Activated naive CD8-positive, alpha-beta T cell treated with anti-CD3 and anti-CD28 coated beads, Interleukin-2, amount 10 ng/mL, durations not matched to agents 7 days and 5 days (primary cell): ENCODE measurements at regions not wholly inside any gene's neighbourhood (a gene's known extent, or its start where the extent isn't known, plus 50 kb on each side); places are given as distances from the start of the nearest gene placed in this dataset.
A peak's percentile ranks its signal among the peaks of the same experiment; 100 is the strongest.
"Not testable (repeated sequence)": the region's sequence is repeated elsewhere in the genome, so short reads cannot be mapped to it uniquely, and the experiment has no call there.

Experiments used
- ATAC-seq: fragments of 150-1000 bp; cut with Tn5 transposase; one replicate; pipeline ENCODE4 v1.10.0; 2021; ENCODE audit warnings: low read depth, moderate library complexity
- POLR2A ChIA-PET: fragments of 350-600 bp; sonication (Branson Sonifier 250); formaldehyde crosslinking; loops from one replicate; lab custom pipeline; 2021; ENCODE audit warnings: antibody characterized with exemption; lab: Charles Lee
- DNase-seq: peaks from one replicate; pipeline ENCODE4 v3.0.0; 2021
- H3K27ac Mint-ChIP-seq: one replicate; pipeline ENCODE4 v1.8.0; 2022; ENCODE audit warnings: mild to moderate bottlenecking, mixed read lengths
- H3K27me3 Mint-ChIP-seq: one replicate; pipeline ENCODE4 v1.8.0; 2022; ENCODE audit warnings: mild to moderate bottlenecking, moderate library complexity, mixed read lengths
- H3K36me3 Mint-ChIP-seq: one replicate; pipeline ENCODE4 v1.8.0; 2021; ENCODE audit warnings: mild to moderate bottlenecking, mixed read lengths
- H3K4me1 Mint-ChIP-seq: one replicate; pipeline ENCODE4 v1.8.0; 2021; ENCODE audit warnings: mixed read lengths
- H3K4me3 Mint-ChIP-seq: one replicate; pipeline ENCODE4 v1.8.0; 2022; ENCODE audit warnings: mild to moderate bottlenecking, moderate library complexity, mixed read lengths
- H3K9me3 Mint-ChIP-seq: one replicate; pipeline ENCODE4 v1.8.0; 2021; ENCODE audit warnings: mixed read lengths

DNA sequence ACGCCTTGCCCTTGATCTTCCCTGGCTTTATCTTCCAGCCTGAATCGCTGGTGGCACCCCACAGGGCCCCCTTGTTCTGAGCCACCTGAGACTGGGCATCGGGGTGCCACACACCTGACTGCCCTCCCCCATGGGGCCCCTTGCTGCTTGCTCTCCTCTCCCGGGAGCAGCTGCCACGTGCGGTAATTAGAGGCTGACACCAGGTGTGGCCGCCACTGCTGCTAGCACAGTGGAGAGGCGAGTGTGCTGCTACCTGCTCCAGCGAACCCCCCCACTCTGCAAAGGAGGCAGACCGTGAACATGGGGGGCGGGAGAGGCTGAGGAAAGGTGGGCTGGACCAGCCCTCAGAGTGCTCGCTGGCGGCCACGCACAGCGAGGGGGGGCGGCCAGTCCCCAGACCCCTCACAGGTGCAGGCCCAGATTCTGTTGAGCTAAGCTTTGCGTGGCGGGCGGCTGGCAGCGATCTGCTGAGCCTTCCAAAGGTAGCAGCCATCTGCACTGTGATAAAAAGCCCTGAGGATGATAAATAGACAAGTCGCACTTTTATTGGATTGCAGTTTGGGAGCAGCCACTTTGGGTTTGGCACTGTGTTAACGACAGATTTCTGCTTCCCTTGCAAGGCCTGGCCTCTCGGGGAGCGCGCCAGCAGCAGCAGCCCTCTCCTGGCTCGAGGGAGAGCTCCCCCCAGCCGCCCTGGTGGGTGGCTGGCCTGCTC, 167.9 kb upstream of the GSE1 start:
- ATAC-seq: no peak
- POLR2A ChIA-PET: no interaction called here
- H3K27ac Mint-ChIP-seq: no peak overlapping the region

DNA sequence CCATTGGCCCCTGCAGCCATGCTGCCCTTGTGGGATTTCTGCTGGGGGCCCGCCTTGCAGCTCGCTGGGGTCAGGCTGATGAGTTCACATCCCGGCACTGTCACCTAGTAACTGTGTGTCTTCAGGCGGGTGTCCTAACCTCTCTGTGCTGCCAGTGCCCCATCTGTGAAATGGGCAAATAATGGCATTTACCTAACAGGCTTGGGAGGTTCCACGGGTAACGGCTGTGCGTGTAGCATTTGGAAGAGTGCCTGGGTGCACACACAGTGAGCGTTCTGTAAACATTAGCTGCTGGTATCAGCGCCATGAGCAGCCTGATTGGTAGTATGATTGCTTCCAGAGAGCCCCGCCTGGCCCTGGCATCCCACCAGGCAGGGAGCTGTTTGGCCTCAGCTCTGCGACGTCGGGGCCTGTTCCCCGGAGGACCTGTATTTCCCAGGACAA, 167.3 kb upstream of the GSE1 start:
- Mint-ChIP-seq H3K9me3 (no peaks in the 10 kb centered on the region), H3K27ac (no peak overlapping the region), H3K4me1 (peaks cover 15% of the 10 kb centered on the region), H3K36me3 (no peaks in the 10 kb centered on the region), H3K27me3 (peaks cover 2% of the 10 kb centered on the region), H3K4me3 (no peak overlapping the region)
- ATAC-seq (no peak), DNase-seq (no peak)
- POLR2A ChIA-PET: no interaction called here

More for the DNA sequence above, 167.9 kb upstream of the GSE1 start:
- DNase-seq: no peak
- Mint-ChIP-seq H3K27me3 (peaks cover 2% of the 10 kb centered on the region), H3K4me1 (peaks cover 15% of the 10 kb centered on the region), H3K4me3 (no peak overlapping the region), H3K36me3 (no peaks in the 10 kb centered on the region), H3K9me3 (no peaks in the 10 kb centered on the region)

DNA sequence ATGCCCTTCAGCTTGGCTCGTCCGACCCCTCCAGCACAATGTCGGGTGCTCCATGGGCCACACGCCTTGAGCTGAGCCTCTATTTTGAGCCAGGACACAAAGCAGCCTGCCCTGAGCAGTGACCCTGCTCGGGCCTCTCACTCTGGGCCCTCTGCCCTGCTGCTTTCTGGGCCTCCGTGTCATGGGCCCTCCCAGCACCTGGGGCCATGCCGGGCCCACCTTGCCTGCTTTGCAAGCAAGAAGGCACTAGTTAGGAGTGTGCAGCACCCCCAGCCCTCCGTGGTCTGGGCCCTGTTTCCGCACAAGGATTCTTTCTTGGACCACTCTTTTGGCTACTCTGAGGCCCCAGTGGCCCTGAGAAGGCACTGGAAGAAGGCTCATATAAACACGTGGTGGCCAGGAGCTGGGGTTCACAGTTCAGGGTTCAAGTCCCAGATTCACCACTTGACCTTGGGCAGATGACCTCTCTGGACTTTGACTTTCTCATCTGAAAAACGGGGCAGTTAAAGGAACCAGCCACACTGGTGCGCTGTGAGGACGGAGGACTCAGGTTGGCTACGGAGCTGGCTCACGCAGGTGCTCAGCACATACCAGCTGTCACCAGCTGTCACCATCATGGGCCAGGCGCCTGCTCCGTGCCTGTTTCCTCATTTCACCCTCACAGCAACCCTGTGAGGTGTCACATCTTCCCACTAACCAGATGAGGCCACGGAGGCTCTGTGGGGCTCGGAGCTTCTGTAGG, 166.0 kb upstream of the GSE1 start:
- Mint-ChIP-seq H3K27me3 (peaks cover 1% of the 10 kb centered on the region), H3K36me3 (no peaks in the 10 kb centered on the region), H3K4me3 (no peak overlapping the region), H3K9me3 (no peaks in the 10 kb centered on the region), H3K27ac (no peak overlapping the region), H3K4me1 (peaks cover 18% of the 10 kb centered on the region)
- DNase-seq (no peak), ATAC-seq (no peak)
- POLR2A ChIA-PET: interaction anchor here (1.7 kb wide), 1 partner anchor 108 kb away, joined by 4 read pairs; no protein-coding TSS in a partner anchor

DNA sequence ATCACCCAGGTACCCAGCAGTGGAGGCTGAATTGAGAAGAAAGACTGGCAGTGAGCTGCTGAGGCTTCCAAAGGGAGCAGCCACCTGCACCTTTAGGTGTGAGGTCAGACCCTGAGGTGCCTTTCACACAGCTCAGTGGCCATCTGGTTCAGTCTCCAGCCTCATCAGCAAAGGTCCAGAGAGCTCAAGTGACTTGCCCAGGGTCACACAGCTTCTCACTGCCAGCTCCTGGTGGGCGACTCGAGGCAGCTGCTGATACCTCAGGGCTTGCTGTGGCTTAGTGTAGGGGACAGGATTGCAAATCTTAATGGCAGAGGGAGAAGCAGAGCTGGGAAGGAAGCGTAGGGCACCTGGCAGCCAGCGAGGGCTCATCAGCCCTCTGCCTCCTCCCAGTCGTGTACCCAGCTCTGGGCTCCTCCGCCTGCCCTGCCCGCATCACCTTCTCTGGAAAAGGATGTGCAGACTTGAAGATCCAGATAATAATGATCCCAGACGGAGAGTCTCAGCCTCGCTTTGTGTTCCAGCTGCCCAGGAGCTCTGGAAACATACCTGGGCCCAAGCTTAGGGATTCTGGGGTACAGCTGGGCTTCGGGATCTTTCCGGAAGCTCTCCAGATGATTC, 165.3 kb upstream of the GSE1 start:
- no peak for ATAC-seq
- H3K36me3 Mint-ChIP-seq: no peaks in the 10 kb centered on the region
- no peaks in the 10 kb centered on the region for H3K9me3 Mint-ChIP-seq
- H3K4me1 Mint-ChIP-seq: peaks cover 18% of the 10 kb centered on the region
- no peak for DNase-seq
- H3K27me3 Mint-ChIP-seq: no peaks in the 10 kb centered on the region
- H3K4me3 Mint-ChIP-seq: no peak overlapping the region
- POLR2A ChIA-PET: interaction anchor here (1.7 kb wide), 1 partner anchor 107 kb away, joined by 4 read pairs; no protein-coding TSS in a partner anchor
- H3K27ac Mint-ChIP-seq: no peak overlapping the region

DNA sequence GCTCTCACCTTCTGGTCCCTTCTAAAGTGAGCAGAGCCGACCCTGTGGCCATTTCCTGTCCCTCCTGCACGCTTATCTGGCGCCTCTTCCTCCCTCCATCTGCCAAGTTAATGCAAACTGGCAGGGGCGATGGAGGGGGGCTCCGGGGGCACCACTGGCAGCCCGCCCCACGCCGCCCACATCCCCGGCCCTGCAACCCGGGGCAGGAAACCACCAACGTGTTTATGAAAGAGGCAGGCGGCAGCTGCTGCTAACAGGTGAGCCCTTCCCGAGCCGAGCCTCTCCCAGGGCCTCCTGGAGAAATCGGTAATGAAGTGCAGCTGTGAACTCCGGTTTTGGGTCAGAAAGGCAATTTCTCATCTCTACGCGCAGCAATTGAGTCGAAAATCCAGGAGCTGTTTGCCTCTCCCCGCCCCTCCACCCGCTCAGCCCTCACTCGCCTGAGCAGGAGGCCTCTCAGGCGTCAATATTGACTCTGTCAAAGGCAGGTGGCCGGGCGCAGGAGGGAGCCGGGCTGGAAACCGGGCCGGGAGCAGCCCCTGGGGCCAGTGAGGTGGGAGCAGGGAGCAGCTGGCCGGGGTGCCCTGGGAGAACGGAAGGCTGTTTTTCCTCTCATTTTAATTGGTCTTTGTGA, 164.4 kb upstream of the GSE1 start:
- Mint-ChIP-seq H3K27me3 (no peaks in the 10 kb centered on the region), H3K36me3 (no peaks in the 10 kb centered on the region), H3K9me3 (no peaks in the 10 kb centered on the region), H3K27ac (peak overlapping the region; percentile 70), H3K4me3 (peak overlapping the region; percentile 49), H3K4me1 (peaks cover 18% of the 10 kb centered on the region)
- peak; percentile 71 for ATAC-seq
- POLR2A ChIA-PET: interaction anchor here (1.7 kb wide), 1 partner anchor 106 kb away, joined by 4 read pairs; no protein-coding TSS in a partner anchor
- peak; percentile 65 for DNase-seq

DNA sequence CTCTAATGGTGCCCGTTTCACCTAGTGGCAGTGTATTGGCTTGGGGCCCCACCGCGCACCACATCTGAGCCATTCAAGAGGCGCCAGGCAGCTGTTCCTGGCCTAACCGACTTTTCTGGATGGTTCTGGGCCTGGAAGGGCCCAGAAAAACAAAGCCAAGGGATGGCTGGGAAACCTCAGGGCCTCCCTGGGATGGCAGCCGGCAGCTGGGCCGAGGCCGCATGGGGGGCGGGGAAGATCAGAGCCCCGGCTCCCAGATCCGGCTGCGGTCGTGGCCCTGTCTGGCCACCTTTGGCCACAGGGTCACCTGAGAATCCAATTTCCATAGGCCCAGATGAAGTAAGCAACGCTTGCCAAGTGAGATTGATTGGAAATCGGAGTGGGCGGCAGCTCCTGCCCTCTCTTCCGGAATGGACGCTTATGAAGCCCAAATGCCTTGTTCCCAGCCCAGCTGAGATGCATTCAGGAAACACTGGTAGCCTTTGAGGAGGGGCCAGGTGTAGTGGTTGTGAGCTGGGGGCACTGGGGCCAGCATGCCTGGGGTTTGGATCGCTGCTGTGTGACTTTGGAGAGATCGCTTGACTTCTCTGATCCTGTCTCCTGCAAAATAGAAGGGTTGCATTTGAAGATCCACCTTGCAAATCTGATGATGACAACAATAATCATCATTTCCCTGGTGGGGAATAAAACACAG, 163.8 kb upstream of the GSE1 start:
- no peaks in the 10 kb centered on the region for H3K36me3 Mint-ChIP-seq
- no peaks in the 10 kb centered on the region for H3K27me3 Mint-ChIP-seq
- ATAC-seq (peak; percentile 11), DNase-seq (no peak)
- POLR2A ChIA-PET: interaction anchor here (0.9 to 1.7 kb wide), 2 partner anchors 10 to 105 kb away, joined by 3 to 4 read pairs; no protein-coding TSS in a partner anchor
- H3K27ac Mint-ChIP-seq: peak overlapping the region; percentile 34
- H3K4me1 Mint-ChIP-seq: peaks cover 18% of the 10 kb centered on the region
- no peaks in the 10 kb centered on the region for H3K9me3 Mint-ChIP-seq
- H3K4me3 Mint-ChIP-seq: no peak overlapping the region

DNA sequence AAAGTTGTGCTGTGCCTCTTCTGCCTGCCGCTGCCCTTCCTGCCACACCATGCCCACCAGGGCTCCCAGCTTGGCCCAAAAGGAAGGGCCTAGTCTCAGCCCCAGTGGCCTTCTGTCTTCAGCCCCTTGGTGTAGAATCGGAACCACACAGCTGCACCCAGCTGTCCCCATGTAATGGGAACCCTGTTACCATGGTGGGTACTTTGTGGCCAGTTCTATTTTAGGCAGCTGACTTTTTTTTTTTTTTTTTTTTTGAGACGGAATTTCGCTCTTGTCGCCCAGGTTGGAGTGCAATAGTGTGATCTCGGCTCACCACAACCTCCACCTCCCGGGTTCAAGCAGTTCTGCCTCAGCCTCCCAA, 163.3 kb upstream of the GSE1 start:
- no peak overlapping the region for H3K4me3 Mint-ChIP-seq
- no peaks in the 10 kb centered on the region for H3K27me3 Mint-ChIP-seq
- no peaks in the 10 kb centered on the region for H3K36me3 Mint-ChIP-seq
- H3K4me1 Mint-ChIP-seq: peaks cover 18% of the 10 kb centered on the region
- H3K27ac Mint-ChIP-seq: peak overlapping the region; percentile 34
- no peak for ATAC-seq
- no peak for DNase-seq
- no peaks in the 10 kb centered on the region for H3K9me3 Mint-ChIP-seq
- POLR2A ChIA-PET: interaction anchor here (0.9 kb wide), 1 partner anchor 10 kb away, joined by 3 read pairs; no protein-coding TSS in a partner anchor

DNA sequence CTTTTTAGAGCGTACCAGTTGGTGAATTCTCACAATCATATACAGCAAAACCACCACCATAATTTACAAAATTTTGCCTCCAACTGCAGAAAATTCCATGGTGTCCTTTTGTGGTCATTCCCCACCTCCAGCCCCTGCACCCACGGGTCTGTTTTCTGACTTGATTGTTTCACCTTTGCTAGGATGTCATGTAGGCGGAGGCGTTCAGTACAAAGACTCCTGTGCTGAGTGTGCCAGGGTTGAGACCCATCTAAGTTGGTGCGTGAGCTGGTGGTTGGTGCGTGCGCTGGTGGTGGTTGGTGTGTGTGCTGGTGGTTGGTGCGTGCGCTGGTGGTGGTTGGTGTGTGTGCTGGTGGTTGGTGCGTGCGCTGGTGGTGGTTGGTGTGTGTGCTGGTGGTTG, 162.0 kb upstream of the GSE1 start:
- H3K4me1 Mint-ChIP-seq: peaks cover 18% of the 10 kb centered on the region
- DNase-seq, H3K36me3 Mint-ChIP-seq, H3K4me3 Mint-ChIP-seq, H3K9me3 Mint-ChIP-seq, POLR2A ChIA-PET, H3K27ac Mint-ChIP-seq, H3K27me3 Mint-ChIP-seq, ATAC-seq: not testable (repeated sequence)

DNA sequence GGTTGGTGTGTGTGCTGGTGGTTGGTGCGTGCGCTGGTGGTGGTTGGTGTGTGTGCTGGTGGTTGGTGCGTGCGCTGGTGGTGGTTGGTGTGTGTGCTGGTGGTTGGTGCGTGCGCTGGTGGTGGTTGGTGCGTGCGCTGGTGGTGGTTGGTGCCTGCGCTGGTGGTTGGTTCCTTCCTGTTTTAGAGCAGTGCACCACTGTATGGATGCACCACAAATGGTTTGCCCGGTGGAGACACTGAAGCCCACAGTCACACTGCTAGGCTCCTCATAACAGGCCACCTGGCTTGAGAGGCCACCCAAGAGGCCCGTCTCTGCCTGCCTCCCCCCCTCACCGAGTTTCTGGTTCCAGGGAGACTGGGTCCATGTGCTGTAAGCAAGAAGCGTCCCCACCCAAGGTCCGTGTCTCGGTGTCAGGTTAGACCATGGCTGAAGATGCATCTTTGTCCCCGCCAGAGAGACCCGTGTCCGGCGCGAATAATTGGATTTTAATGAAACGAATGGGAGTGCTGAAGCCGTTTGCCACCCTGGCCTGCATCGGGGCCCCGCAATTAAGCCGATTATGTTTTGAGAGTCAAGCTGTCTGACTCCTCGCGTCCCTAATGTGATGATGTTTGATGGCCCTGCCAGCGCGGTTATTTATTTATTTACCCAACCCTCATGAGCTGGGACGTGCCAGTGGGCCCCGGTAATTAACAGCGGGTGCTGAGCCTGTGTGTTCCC, 161.3 kb upstream of the GSE1 start:
- DNase-seq: no peak
- POLR2A ChIA-PET: no interaction called here
- no peak overlapping the region for H3K4me3 Mint-ChIP-seq
- no peak for ATAC-seq
- H3K36me3 Mint-ChIP-seq: no peaks in the 10 kb centered on the region
- H3K27me3 Mint-ChIP-seq: no peaks in the 10 kb centered on the region
- no peak overlapping the region for H3K27ac Mint-ChIP-seq
- no peaks in the 10 kb centered on the region for H3K9me3 Mint-ChIP-seq
- H3K4me1 Mint-ChIP-seq: peaks cover 18% of the 10 kb centered on the region

DNA sequence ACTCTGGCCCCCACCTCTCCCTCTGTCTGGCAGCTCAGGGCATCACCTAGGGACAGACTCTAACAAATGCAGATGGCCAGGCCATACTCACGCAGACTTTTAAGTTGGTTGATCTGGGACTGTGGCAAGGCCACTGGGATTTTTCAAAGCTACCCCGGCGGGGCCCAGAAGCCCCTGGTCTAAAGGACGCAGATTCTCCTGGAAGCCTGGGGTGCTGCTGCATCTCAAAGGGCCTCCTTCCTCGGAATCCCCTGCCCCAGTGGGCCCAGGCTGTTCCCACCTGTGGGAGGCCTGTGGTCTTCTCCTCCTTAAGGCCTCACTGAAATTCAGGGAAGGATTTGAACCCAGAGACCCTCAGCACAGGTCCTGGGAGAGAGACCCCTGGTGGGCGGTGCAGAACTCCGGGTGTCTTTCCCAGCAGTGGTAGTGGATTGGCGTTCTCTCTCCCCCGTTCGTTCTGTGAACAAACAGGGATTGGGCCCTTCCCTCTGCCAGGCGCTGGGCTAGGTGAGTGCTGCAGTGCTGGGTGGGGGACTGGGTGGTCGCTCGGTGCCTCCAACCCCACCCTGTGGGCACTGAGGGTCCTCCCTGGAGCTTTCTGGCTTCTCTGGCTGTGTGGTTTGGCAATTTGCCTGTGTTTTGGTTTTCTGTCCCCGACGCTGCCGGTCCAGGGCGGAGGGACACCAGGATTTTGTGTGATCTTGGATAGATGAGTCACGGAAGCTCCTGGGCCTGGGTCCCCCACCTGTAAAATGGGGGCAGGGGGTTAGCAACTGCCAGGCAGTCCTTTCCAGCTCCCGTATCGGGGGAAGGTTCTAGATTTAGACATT, 160.5 kb upstream of the GSE1 start:
- no peak for ATAC-seq
- no peak for DNase-seq
- Mint-ChIP-seq H3K27ac (no peak overlapping the region), H3K36me3 (no peaks in the 10 kb centered on the region), H3K27me3 (no peaks in the 10 kb centered on the region), H3K9me3 (no peaks in the 10 kb centered on the region), H3K4me1 (peaks cover 18% of the 10 kb centered on the region), H3K4me3 (no peak overlapping the region)
- POLR2A ChIA-PET: interaction anchor here (0.6 kb wide), 1 partner anchor 286 kb away, joined by 3 read pairs; no protein-coding TSS in a partner anchor

DNA sequence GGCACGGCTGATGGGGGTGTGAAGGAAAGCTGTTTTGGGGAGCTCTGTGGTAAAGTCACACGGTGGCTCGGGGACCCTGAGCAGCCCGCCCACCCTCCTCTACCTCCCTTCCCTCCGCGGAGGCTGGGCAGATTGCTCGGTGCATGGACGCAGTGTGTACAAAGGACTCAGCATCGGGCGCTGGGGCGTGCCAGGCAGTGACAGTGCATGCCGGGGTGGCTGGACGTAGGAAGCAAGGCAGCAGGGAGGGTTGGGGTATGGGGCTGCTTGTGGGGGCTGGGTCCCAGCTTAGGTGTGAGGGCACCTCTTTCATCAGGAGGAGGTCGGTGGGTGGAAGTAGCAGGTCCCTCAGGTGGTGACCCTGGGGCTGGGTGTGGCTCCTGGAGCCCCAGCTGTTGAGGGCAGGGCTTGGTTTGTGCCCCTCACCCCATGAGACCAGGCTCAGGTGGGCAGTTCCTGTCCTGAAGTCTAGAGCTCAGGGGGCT, 159.9 kb upstream of the GSE1 start:
- H3K36me3 Mint-ChIP-seq: no peaks in the 10 kb centered on the region
- POLR2A ChIA-PET: interaction anchor here (0.6 kb wide), 1 partner anchor 285 kb away, joined by 3 read pairs; no protein-coding TSS in a partner anchor
- peaks cover 1% of the 10 kb centered on the region for H3K27me3 Mint-ChIP-seq
- no peak for DNase-seq
- peaks cover 15% of the 10 kb centered on the region for H3K4me1 Mint-ChIP-seq
- H3K9me3 Mint-ChIP-seq: no peaks in the 10 kb centered on the region
- H3K4me3 Mint-ChIP-seq: no peak overlapping the region
- ATAC-seq: no peak
- H3K27ac Mint-ChIP-seq: no peak overlapping the region
